ENCODE measurements at regions not wholly inside any gene's neighbourhood (a gene's known extent, or its start where the extent isn't known, plus 50 kb on each side); places are given as distances from the start of the nearest gene placed in this dataset.

GRCh38 chr7:68119411-68119810 lies 1122.8 kb downstream of the TYW1 start:
- H3K27me3 ChIP-seq (ENCODE audit: control insufficient read depth, insufficient read depth, low read length), result no peaks in the 10 kb centered on the region
- DNase-seq, result no peak

GRCh38 chr7:68121056-68121455 lies 1124.4 kb downstream of the TYW1 start:
- Histone ChIP-seq H3K4me3 (ENCODE audit: insufficient read depth, low read depth, low read length) (no peak overlapping the region), H3K27me3 (ENCODE audit: control insufficient read depth, insufficient read depth, low read length) (no peaks in the 10 kb centered on the region), H3K36me3 (replicated peaks; ENCODE audit: control insufficient read depth, insufficient read depth, low read length) (no peaks in the 10 kb centered on the region)
- no peak for DNase-seq

More at GRCh38 chr7:68119411-68119810, 1122.8 kb downstream of the TYW1 start:
- H3K4me3 ChIP-seq (ENCODE audit: insufficient read depth, low read depth, low read length), result no peak overlapping the region
- no peaks in the 10 kb centered on the region for H3K36me3 ChIP-seq (replicated peaks; ENCODE audit: control insufficient read depth, insufficient read depth, low read length)

- Histone ChIP-seq H3K4me3 (ENCODE audit: insufficient read depth, low read depth, low read length) (no peak overlapping the region), H3K27me3 (ENCODE audit: control insufficient read depth, insufficient read depth, low read length) (no peaks in the 10 kb centered on the region), H3K36me3 (replicated peaks; ENCODE audit: control insufficient read depth, insufficient read depth, low read length) (no peaks in the 10 kb centered on the region)
- DNase-seq, result no peak
Measured at GRCh38 chr7:68121655-68122054, 1125.0 kb downstream of the TYW1 start.

- no peaks in the 10 kb centered on the region for H3K36me3 ChIP-seq (replicated peaks; ENCODE audit: control insufficient read depth, insufficient read depth, low read length)
- no peak overlapping the region for H3K4me3 ChIP-seq (ENCODE audit: insufficient read depth, low read depth, low read length)
- DNase-seq, result no peak
- no peaks in the 10 kb centered on the region for H3K27me3 ChIP-seq (ENCODE audit: control insufficient read depth, insufficient read depth, low read length)
Measured at GRCh38 chr7:68122801-68123200, 1126.2 kb downstream of the TYW1 start.

- H3K4me3 ChIP-seq (ENCODE audit: insufficient read depth, low read depth, low read length), result no peak overlapping the region
- DNase-seq, result no peak
- no peaks in the 10 kb centered on the region for H3K36me3 ChIP-seq (replicated peaks; ENCODE audit: control insufficient read depth, insufficient read depth, low read length)
- H3K27me3 ChIP-seq (ENCODE audit: control insufficient read depth, insufficient read depth, low read length), result no peaks in the 10 kb centered on the region; the same call in 1 of the 2 replicates
Measured at GRCh38 chr7:68125168-68125567, 1128.5 kb downstream of the TYW1 start.

- Histone ChIP-seq H3K27me3 (ENCODE audit: control insufficient read depth, insufficient read depth, low read length) (no peaks in the 10 kb centered on the region; the same call in 1 of the 2 replicates), H3K4me3 (ENCODE audit: insufficient read depth, low read depth, low read length) (no peak overlapping the region), H3K36me3 (replicated peaks; ENCODE audit: control insufficient read depth, insufficient read depth, low read length) (no peaks in the 10 kb centered on the region)
- DNase-seq, result no peak
Measured at GRCh38 chr7:68133045-68133444, 1136.4 kb downstream of the TYW1 start.

GRCh38 chr7:68143345-68143744 lies 1146.7 kb downstream of the TYW1 start:
- H3K36me3 ChIP-seq (replicated peaks; ENCODE audit: control insufficient read depth, insufficient read depth, low read length), result no peaks in the 10 kb centered on the region
- H3K4me3 ChIP-seq (ENCODE audit: insufficient read depth, low read depth, low read length), result no peak overlapping the region
- no peaks in the 10 kb centered on the region for H3K27me3 ChIP-seq (ENCODE audit: control insufficient read depth, insufficient read depth, low read length)
- no peak for DNase-seq

- H3K4me3 ChIP-seq (ENCODE audit: insufficient read depth, low read depth, low read length), result no peak overlapping the region
- H3K27me3 ChIP-seq (ENCODE audit: control insufficient read depth, insufficient read depth, low read length), result no peaks in the 10 kb centered on the region
- no peaks in the 10 kb centered on the region for H3K36me3 ChIP-seq (replicated peaks; ENCODE audit: control insufficient read depth, insufficient read depth, low read length)
- DNase-seq, result no peak
Measured at GRCh38 chr7:68146983-68147382, 1150.3 kb downstream of the TYW1 start.

GRCh38 chr7:68147614-68148238 lies 1151.1 kb downstream of the TYW1 start:
- Histone ChIP-seq H3K4me3 (ENCODE audit: insufficient read depth, low read depth, low read length) (no peak overlapping the region), H3K36me3 (replicated peaks; ENCODE audit: control insufficient read depth, insufficient read depth, low read length) (no peaks in the 10 kb centered on the region), H3K27me3 (ENCODE audit: control insufficient read depth, insufficient read depth, low read length) (no peaks in the 10 kb centered on the region)
- no peak for DNase-seq

GRCh38 chr7:68148440-68148839 lies 1151.8 kb downstream of the TYW1 start:
- H3K27me3 ChIP-seq (ENCODE audit: control insufficient read depth, insufficient read depth, low read length), result no peaks in the 10 kb centered on the region
- no peak overlapping the region for H3K4me3 ChIP-seq (ENCODE audit: insufficient read depth, low read depth, low read length)
- no peaks in the 10 kb centered on the region for H3K36me3 ChIP-seq (replicated peaks; ENCODE audit: control insufficient read depth, insufficient read depth, low read length)
- no peak for DNase-seq

GRCh38 chr7:68152205-68152604 lies 1155.6 kb downstream of the TYW1 start:
- H3K36me3 ChIP-seq (replicated peaks; ENCODE audit: control insufficient read depth, insufficient read depth, low read length), result no peaks in the 10 kb centered on the region
- no peak overlapping the region for H3K4me3 ChIP-seq (ENCODE audit: insufficient read depth, low read depth, low read length)
- DNase-seq, result no peak
- H3K27me3 ChIP-seq (ENCODE audit: control insufficient read depth, insufficient read depth, low read length), result no peaks in the 10 kb centered on the region

- H3K27me3 ChIP-seq (ENCODE audit: control insufficient read depth, insufficient read depth, low read length), result no peaks in the 10 kb centered on the region
Measured at GRCh38 chr7:68155676-68156075, 1159.0 kb downstream of the TYW1 start.

GRCh38 chr7:68158686-68159295 lies 1162.2 kb downstream of the TYW1 start:
- H3K27me3 ChIP-seq (ENCODE audit: control insufficient read depth, insufficient read depth, low read length), result no peaks in the 10 kb centered on the region
- no peak for DNase-seq
- H3K36me3 ChIP-seq (replicated peaks; ENCODE audit: control insufficient read depth, insufficient read depth, low read length), result no peaks in the 10 kb centered on the region
- H3K4me3 ChIP-seq (ENCODE audit: insufficient read depth, low read depth, low read length), result no peak overlapping the region

More at GRCh38 chr7:68155676-68156075, 1159.0 kb downstream of the TYW1 start:
- Histone ChIP-seq H3K36me3 (replicated peaks; ENCODE audit: control insufficient read depth, insufficient read depth, low read length) (no peaks in the 10 kb centered on the region), H3K4me3 (ENCODE audit: insufficient read depth, low read depth, low read length) (no peak overlapping the region)
- DNase-seq, result no peak

GRCh38 chr7:68162712-68163111 lies 1166.1 kb downstream of the TYW1 start:
- H3K27me3 ChIP-seq (ENCODE audit: control insufficient read depth, insufficient read depth, low read length), result no peaks in the 10 kb centered on the region
- H3K4me3 ChIP-seq (ENCODE audit: insufficient read depth, low read depth, low read length), result no peak overlapping the region
- no peak for DNase-seq
- no peaks in the 10 kb centered on the region for H3K36me3 ChIP-seq (replicated peaks; ENCODE audit: control insufficient read depth, insufficient read depth, low read length)

GRCh38 chr7:68166525-68166924 lies 1169.9 kb downstream of the TYW1 start:
- no peak for DNase-seq
- Histone ChIP-seq H3K36me3 (replicated peaks; ENCODE audit: control insufficient read depth, insufficient read depth, low read length) (no peaks in the 10 kb centered on the region), H3K27me3 (ENCODE audit: control insufficient read depth, insufficient read depth, low read length) (no peaks in the 10 kb centered on the region), H3K4me3 (ENCODE audit: insufficient read depth, low read depth, low read length) (no peak overlapping the region)
